K562 (cell line): ENCODE measurements at regions not wholly inside any gene's neighbourhood (a gene's known extent, or its start where the extent isn't known, plus 50 kb on each side); places are given as distances from the start of the nearest gene placed in this dataset.

Experiments used
- ATAC-seq: fragments of 200-7000 bp; cut with Tn5 transposase; 3 replicates; pipeline ENCODE4 v1.9.1; 2020; ENCODE audit warnings: moderate library complexity
- BruUV-seq: library from RNA; stranded (reverse); fragments of 400-500 nt; replicated peaks from 2 replicates; lab custom pipeline; 2021; lab: Mats Ljungman, UMichigan
- CTCF ChIA-PET: fragments of 300-600 bp; formaldehyde crosslinking; extraction: SDS; loops from one replicate; lab custom pipeline; 2021; ENCODE audit warnings: low intra/inter-chr PET ratio; lab: Yijun Ruan, JAX
- POLR2A ChIA-PET: fragments of 300-600, 350-650 bp; sonication (Branson Sonifier 250); formaldehyde crosslinking; extraction: SDS; loops from one replicate; lab custom pipeline; 2021; ENCODE audit warnings: antibody characterized with exemption, inconsistent platforms; lab: Yijun Ruan, JAX
- DNase-seq, 4 experiments: peaks; one replicate each; pipeline versions ENCODE4 v3.0.0 to v3.0.0-alpha.2; 2011 to 2018; ENCODE audit warnings: low spot score in 3 of 4, mixed read lengths in 3 of 4; ENCODE audit errors: extremely low read depth in 1 of 4
- FAIRE-seq: peaks from 2 replicates; lab custom pipeline; 2011; peaks lifted over from hg19 to GRCh38; lab: Jason Lieb, UNC
- H2AFZ ChIP-seq: 2 replicates; pipeline ENCODE4 v1.6.0; 2011; ENCODE audit warnings: low read depth, low read length, control low read depth, inconsistent platforms
- H3K27ac ChIP-seq: fragments of 200-600 bp; 3 replicates; pipeline ENCODE4 v1.8.0; 2011; ENCODE audit warnings: low read depth, mild to moderate bottlenecking, control low read depth, inconsistent platforms, low read length, moderate library complexity, mixed read lengths; ENCODE audit errors: extremely low read depth
- H3K27me3 ChIP-seq, 2 experiments: fragments of 300-600 bp in 1 of 2; 2 replicates in 1 of 2; 3 replicates in 1 of 2; pipeline versions ENCODE4 v1.6.0 to v1.8.0; 2011; ENCODE audit warnings: inconsistent platforms in 2 of 2, low read length in 2 of 2, mild to moderate bottlenecking in 1 of 2, mixed read lengths in 1 of 2, moderate library complexity in 1 of 2; ENCODE audit not compliant: control insufficient read depth in 2 of 2, insufficient read depth in 2 of 2
- H3K36me3 ChIP-seq: fragments of 300-600 bp; 3 replicates; pipeline ENCODE4 v1.8.0; 2011; ENCODE audit warnings: mild to moderate bottlenecking, low read length, inconsistent platforms; ENCODE audit not compliant: control insufficient read depth, insufficient read depth
- H3K4me1 ChIP-seq, 2 experiments: fragments of 200-600 bp in 1 of 2; replicated peaks in 1 of 2; 2 replicates in 1 of 2; 3 replicates in 1 of 2; pipeline versions ENCODE4 v1.5.1 to v1.8.0; 2011; ENCODE audit warnings: inconsistent platforms in 2 of 2, low read length in 2 of 2, mild to moderate bottlenecking in 1 of 2, mixed read lengths in 1 of 2, moderate library complexity in 1 of 2; ENCODE audit not compliant: control insufficient read depth in 2 of 2, insufficient read depth in 2 of 2
- H3K4me2 ChIP-seq: 2 replicates; pipeline ENCODE4 v1.6.1; 2011; ENCODE audit warnings: low read length, control low read depth, inconsistent platforms, mixed read lengths; ENCODE audit not compliant: insufficient read depth
- H3K4me3 ChIP-seq: fragments of 200-600 bp; sonication (generic), shearing (Covaris generic); 2 replicates; pipeline ENCODE4 v1.5.1; 2016; ENCODE audit warnings: control low read depth, inconsistent platforms
- H3K79me2 ChIP-seq: fragments of 200-600 bp; 3 replicates; pipeline ENCODE4 v1.8.0; 2011; ENCODE audit warnings: low read length, inconsistent platforms; ENCODE audit not compliant: control insufficient read depth, insufficient read depth
- H3K9ac ChIP-seq, 2 experiments: 2 replicates each; pipeline versions ENCODE4 v1.6.0 to v1.6.1; 2011; ENCODE audit warnings: low read depth in 2 of 2, low read length in 2 of 2, control low read depth in 1 of 2, inconsistent platforms in 1 of 2, mild to moderate bottlenecking in 1 of 2, mixed read lengths in 1 of 2; ENCODE audit not compliant: insufficient read depth in 1 of 2
- H3K9me1 ChIP-seq: one replicate; pipeline ENCODE4 v1.6.0; 2011; ENCODE audit warnings: inconsistent platforms, mild to moderate bottlenecking, low read length, moderate library complexity; ENCODE audit not compliant: control insufficient read depth, insufficient read depth
- H3K9me3 ChIP-seq: replicated peaks from 2 replicates; pipeline ENCODE4 v1.5.1; 2011; ENCODE audit warnings: low read depth, low read length, inconsistent platforms; ENCODE audit not compliant: control insufficient read depth, insufficient read depth
- H4K20me1 ChIP-seq: replicated peaks from 2 replicates; pipeline ENCODE4 v1.6.1; 2011; ENCODE audit warnings: low read length, inconsistent platforms, mixed read lengths; ENCODE audit not compliant: control insufficient read depth, insufficient read depth
- E2F8 ChIP-seq: fragments of 450-650 bp; IDR thresholded peaks from 2 replicates; pipeline ENCODE4 v1.7.1; 2018; ENCODE audit warnings: mild to moderate bottlenecking, low read depth; ENCODE audit not compliant: partially characterized antibody
- FOXJ3 ChIP-seq: sonication (generic); formaldehyde crosslinking; IDR thresholded peaks from 2 replicates; pipeline ENCODE4 v1.4.0; 2020; ENCODE audit warnings: mild to moderate bottlenecking, missing genetic modification reagents
- FOXP4 ChIP-seq: sonication (generic); formaldehyde crosslinking; IDR thresholded peaks from 2 replicates; pipeline ENCODE4 v1.8.0; 2022; ENCODE audit warnings: mild to moderate bottlenecking, missing genetic modification reagents, borderline replicate concordance
- HDAC8 ChIP-seq: fragments of 450-650 bp; IDR thresholded peaks from 2 replicates; pipeline ENCODE4 v1.6.1; 2016; ENCODE audit warnings: mild to moderate bottlenecking, missing genetic modification characterization, moderate library complexity, missing compliant biosample characterization
- HES1 ChIP-seq: fragments of 450-650 bp; IDR thresholded peaks from 2 replicates; pipeline ENCODE4 v1.6.1; 2016; ENCODE audit warnings: low read depth, mild to moderate bottlenecking, moderate library complexity
- ILK ChIP-seq: fragments of 450-650 bp; IDR thresholded peaks from 2 replicates; pipeline ENCODE4 v1.6.1; 2016; ENCODE audit warnings: missing genetic modification characterization, low read depth, mild to moderate bottlenecking, missing compliant biosample characterization, moderate library complexity, borderline replicate concordance
- IRF2 ChIP-seq: sonication (generic); formaldehyde crosslinking; IDR thresholded peaks from 2 replicates; pipeline ENCODE4 v1.8.1; 2022; ENCODE audit warnings: mild to moderate bottlenecking, missing genetic modification reagents
- JUN ChIP-seq, 2 experiments: sonication (generic) in 1 of 2; formaldehyde crosslinking in 1 of 2; IDR thresholded peaks; 2 replicates each; pipeline versions ENCODE4 v1.6.1 to v1.8.0; 2012 to 2022; ENCODE audit warnings: borderline replicate concordance in 2 of 2, mild to moderate bottlenecking in 2 of 2, improper control_type of control experiment in 1 of 2, low read depth in 1 of 2, low read length in 1 of 2, missing genetic modification reagents in 1 of 2
- NCOA6 ChIP-seq: fragments of 450-650 bp; IDR thresholded peaks from 2 replicates; pipeline ENCODE4 v1.6.1; 2017; ENCODE audit warnings: mild to moderate bottlenecking
- SRF ChIP-seq, 2 experiments: fragments of 250-450, 450-650 bp in 1 of 2; sonication (Bioruptor Pico) in 1 of 2; sonication (generic) in 1 of 2; formaldehyde crosslinking; IDR thresholded peaks; 2 replicates each; pipeline versions ENCODE4 v1.5.0 to v1.5.1; 2020 to 2022; ENCODE audit warnings: mild to moderate bottlenecking in 1 of 2, missing genetic modification reagents in 1 of 2
- TFAP4 ChIP-seq: sonication (generic); formaldehyde crosslinking; IDR thresholded peaks from 2 replicates; pipeline ENCODE4 v1.8.0; 2022; ENCODE audit warnings: missing genetic modification reagents, mild to moderate bottlenecking, moderate library complexity, borderline replicate concordance
- ZFPM2 ChIP-seq: fragments of 250-450 bp; sonication (Bioruptor Pico); IDR thresholded peaks from 2 replicates; pipeline ENCODE4 v1.5.1; 2022; ENCODE audit warnings: mild to moderate bottlenecking
- ZNF143 ChIP-seq: sonication (generic); formaldehyde crosslinking; IDR thresholded peaks from 2 replicates; pipeline ENCODE4 v1.9.0; 2022; ENCODE audit warnings: mild to moderate bottlenecking, missing genetic modification reagents
- WGBS: fragments of 100-300 bp; shearing (Covaris generic); methylation state at CpG from one replicate; pipeline ENCODE4 v1.1.6; 2016; ENCODE audit warnings: low coverage, mixed read lengths; ENCODE audit not compliant: insufficient coverage; ENCODE audit errors: missing lambda C conversion rate; 5-methylcytosine and 5-hydroxymethylcytosine counted together
- in situ Hi-C: fragments of 300-500 bp; cut with MboI; formaldehyde crosslinking; loops from 4 replicates; pipeline ENCODE4 v1.15.0; 2018; ENCODE audit warnings: inconsistent platforms, mixed read lengths
- intact Hi-C: fragments of 100-400 bp; cut with micrococcal nuclease; formaldehyde crosslinking; loops from 2 replicates; pipeline ENCODE4 v1.14.2; 2022

- no peak for TF ChIP-seq FOXP4 (CRISPR knock-in tag)
- TF ChIP-seq HDAC8 (tag): no peak
- TF ChIP-seq, all 486 proteins: peak for 0
Measured at GRCh38 chr7:24440892-24441291, 132.4 kb upstream of the PALS2 start (continued).

GRCh38 chr7:24441314-24442027 is 131.8 kb upstream of the PALS2 start:
- Histone ChIP-seq H3K4me2 (no peak overlapping the region), H2AFZ (no peak overlapping the region), H3K4me3 (no peak overlapping the region), H3K79me2 (no peaks in the 10 kb centered on the region), H3K9ac (no peak overlapping the region), H3K27me3 (no peaks in the 10 kb centered on the region), H3K36me3 (no peaks in the 10 kb centered on the region), H3K9me1 (no peaks in the 10 kb centered on the region), H3K4me1 (no peaks in the 10 kb centered on the region), H4K20me1 (no peaks in the 10 kb centered on the region), H3K27ac (no peak overlapping the region), H3K9me3 (no peaks in the 10 kb centered on the region)
- intact Hi-C loops (no loop called here), in situ Hi-C loops (no loop called here)
- ChIA-PET CTCF (no interaction called here), POLR2A (interaction anchor here (0.6 kb wide), 1 partner anchor 1085 kb away, joined by 5 read pairs; no protein-coding TSS in a partner anchor)
- BruUV-seq: no TSS peak
- under 1% methylated on average over 7 of the region's 7 CpGs for WGBS
- ATAC-seq (no peak), FAIRE-seq (no peak), DNase-seq (no peak)
- no peak for TF ChIP-seq ZNF143
- no peak for TF ChIP-seq HES1
- TF ChIP-seq TFAP4 (CRISPR knock-in tag): no peak
- no peak for TF ChIP-seq ILK (tag)
- no peak for TF ChIP-seq ZFPM2 (CRISPR knock-in tag)
- TF ChIP-seq FOXJ3 (CRISPR knock-in tag): no peak
- TF ChIP-seq E2F8: no peak
- TF ChIP-seq JUN (IDR thresholded peaks at IDR 0.05; ENCODE audit: borderline replicate concordance, low read depth, low read length): no peak
- TF ChIP-seq JUN (CRISPR knock-in tag; IDR thresholded peaks at IDR 0.05; ENCODE audit: borderline replicate concordance): no peak
- TF ChIP-seq SRF (CRISPR knock-in tag; IDR thresholded peaks at IDR 0.05): no peak
- no peak for TF ChIP-seq IRF2 (CRISPR knock-in tag)
- no peak for TF ChIP-seq NCOA6
